22Rv1 (cell line): ENCODE measurements at regions not wholly inside any gene's neighbourhood (a gene's known extent, or its start where the extent isn't known, plus 50 kb on each side); places are given as distances from the start of the nearest gene placed in this dataset.

Experiments used
- H3K27ac ChIP-seq: fragments of 450-650 bp; 2 replicates; pipeline ENCODE4 v1.5.1; 2017
- CTCF ChIP-seq: fragments of 450-650 bp; IDR thresholded peaks from 2 replicates; pipeline ENCODE4 v1.5.1; 2017; ENCODE audit warnings: mild to moderate bottlenecking
- ZFX ChIP-seq: fragments of 450-650 bp; IDR thresholded peaks from 2 replicates; pipeline ENCODE4 v1.6.1; 2017; ENCODE audit warnings: antibody characterized with exemption, borderline replicate concordance

- peak overlapping the region; percentile 95 for H3K27ac ChIP-seq
Measured at GRCh38 chr5:87686018-87686417, 273.3 kb upstream of the CCNH start.

GRCh38 chr5:87674235-87674634 is 261.5 kb upstream of the CCNH start:
- TF ChIP-seq CTCF (no peak), ZFX (no peak)
- H3K27ac ChIP-seq: peak overlapping the region; percentile 66

More at GRCh38 chr5:87686018-87686417, 273.3 kb upstream of the CCNH start:
- TF ChIP-seq ZFX: no peak
- no peak for TF ChIP-seq CTCF

GRCh38 chr5:87671146-87671545 is 258.4 kb upstream of the CCNH start:
- peak overlapping the region; percentile 66 for H3K27ac ChIP-seq
- TF ChIP-seq CTCF: no peak
- TF ChIP-seq ZFX: no peak

- TF ChIP-seq CTCF (peak; percentile 9; the same call in 1 of the 2 replicates), ZFX (no peak)
- no peak overlapping the region for H3K27ac ChIP-seq
Measured at GRCh38 chr5:87665166-87665565, 252.4 kb upstream of the CCNH start.

DNA sequence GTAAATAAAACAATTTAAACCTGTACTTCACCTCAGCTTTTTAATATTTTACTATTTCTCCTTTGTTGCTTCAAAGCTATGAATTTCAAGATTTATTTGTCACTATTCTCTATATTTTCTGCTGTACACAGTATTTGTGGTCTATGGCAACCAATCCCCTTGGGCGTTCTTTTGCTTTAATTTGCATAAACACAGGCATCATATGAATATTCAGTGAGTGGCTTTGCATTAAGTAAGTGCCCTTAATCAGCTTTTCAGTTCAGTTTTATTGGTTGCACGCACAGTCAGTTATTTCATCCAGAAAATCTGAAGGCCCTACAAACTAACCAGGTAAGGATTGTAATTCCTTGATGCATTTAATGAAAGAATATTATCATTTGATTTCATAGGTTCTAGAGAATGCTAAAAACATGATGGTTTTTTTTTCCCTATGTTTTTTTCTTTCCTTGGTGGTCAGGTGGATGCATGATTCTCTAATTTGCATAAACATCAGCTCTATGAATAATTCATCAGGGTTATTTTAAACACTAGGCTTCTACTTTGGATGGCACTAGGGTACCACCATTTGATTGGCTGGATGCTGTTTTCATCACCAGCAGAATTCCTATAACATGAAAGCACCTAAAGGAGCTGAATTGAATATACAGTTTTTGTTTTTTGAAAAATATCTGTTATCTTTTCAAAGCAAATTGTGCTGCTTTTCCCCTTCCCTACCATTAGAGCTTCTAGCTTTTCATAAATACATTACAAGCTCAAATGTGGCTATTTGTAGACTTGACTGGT is 249.2 kb upstream of the CCNH start:
- TF ChIP-seq ZFX (no peak), CTCF (no peak)
- no peak overlapping the region for H3K27ac ChIP-seq

DNA sequence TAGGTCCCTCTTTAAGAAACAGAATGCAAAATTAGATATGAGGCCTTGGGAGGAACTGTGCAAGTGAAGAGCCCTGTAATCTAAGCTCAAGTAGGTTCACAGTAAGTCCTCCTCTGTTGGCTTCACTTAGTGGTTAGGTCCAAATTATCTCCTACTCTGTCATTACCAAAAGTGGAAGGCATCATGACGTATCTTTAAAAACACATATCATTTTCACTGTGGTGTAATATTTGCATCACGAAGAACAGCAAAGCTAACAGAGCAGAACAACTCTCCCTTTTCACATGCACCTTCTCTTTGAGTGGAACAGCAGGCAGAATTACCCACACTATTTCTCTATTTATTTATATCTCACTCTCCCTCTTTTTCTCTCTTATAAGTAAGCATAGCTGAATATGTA is 240.5 kb upstream of the CCNH start:
- TF ChIP-seq CTCF (no peak), ZFX (no peak)
- H3K27ac ChIP-seq: no peak overlapping the region

- TF ChIP-seq ZFX (no peak), CTCF (no peak)
Measured at GRCh38 chr5:87650284-87650683, 237.6 kb upstream of the CCNH start.

More at GRCh38 chr5:87650284-87650683, 237.6 kb upstream of the CCNH start:
- H3K27ac ChIP-seq: no peak overlapping the region
